BE2C (cell line): ENCODE measurements at regions not wholly inside any gene's neighbourhood (a gene's known extent, or its start where the extent isn't known, plus 50 kb on each side); places are given as distances from the start of the nearest gene placed in this dataset.

ENCODE experiments used
- DNase-seq: peaks from one replicate; pipeline ENCODE4 v3.0.0-alpha.2; 2020
- H3K27me3 ChIP-seq: fragments of 250-450 bp; sonication (Bioruptor Pico); 2 replicates; pipeline ENCODE4 v1.5.1; 2020; ENCODE audit warnings: mild to moderate bottlenecking
- H3K36me3 ChIP-seq: fragments of 250-450 bp; sonication (Bioruptor Pico); 2 replicates; pipeline ENCODE4 v1.5.1; 2020; ENCODE audit warnings: mild to moderate bottlenecking
- H3K4me1 ChIP-seq: fragments of 250-450 bp; sonication (Bioruptor Pico); 2 replicates; pipeline ENCODE4 v1.5.1; 2020
- H3K4me3 ChIP-seq: 2 replicates; pipeline ENCODE4 v1.5.1; 2011; ENCODE audit warnings: low read depth, low read length
- H3K9me3 ChIP-seq: fragments of 250-450 bp; sonication (Bioruptor Pico); 2 replicates; pipeline ENCODE4 v1.5.1; 2020
- TF ChIP-seq, protein P1 (sequence below): IDR thresholded peaks from 2 replicates; pipeline ENCODE4 v1.5.1; 2012; ENCODE audit warnings: mild to moderate bottlenecking, low read depth, low read length

DNA sequence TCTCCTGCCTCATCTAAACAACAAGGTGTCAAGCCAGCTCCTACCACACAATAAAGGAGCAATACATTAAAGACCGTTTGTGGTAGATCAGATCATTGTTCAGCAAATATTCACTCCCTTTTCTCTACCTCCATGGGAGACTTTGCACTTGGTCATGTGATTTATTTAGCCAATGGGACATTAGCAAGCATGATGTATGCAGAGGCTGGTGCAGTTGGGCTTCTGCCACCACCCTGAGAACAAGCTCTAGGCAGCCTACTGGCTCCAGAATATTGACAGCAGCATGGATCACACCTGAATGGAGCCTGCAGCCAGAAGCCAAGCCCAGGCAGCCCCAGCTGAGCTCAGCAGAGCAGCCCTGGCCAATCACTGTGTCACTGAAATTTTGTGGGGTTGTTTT lies 99.4 kb upstream of the UBE2E2 start:
- TF ChIP-seq, protein P1, sequence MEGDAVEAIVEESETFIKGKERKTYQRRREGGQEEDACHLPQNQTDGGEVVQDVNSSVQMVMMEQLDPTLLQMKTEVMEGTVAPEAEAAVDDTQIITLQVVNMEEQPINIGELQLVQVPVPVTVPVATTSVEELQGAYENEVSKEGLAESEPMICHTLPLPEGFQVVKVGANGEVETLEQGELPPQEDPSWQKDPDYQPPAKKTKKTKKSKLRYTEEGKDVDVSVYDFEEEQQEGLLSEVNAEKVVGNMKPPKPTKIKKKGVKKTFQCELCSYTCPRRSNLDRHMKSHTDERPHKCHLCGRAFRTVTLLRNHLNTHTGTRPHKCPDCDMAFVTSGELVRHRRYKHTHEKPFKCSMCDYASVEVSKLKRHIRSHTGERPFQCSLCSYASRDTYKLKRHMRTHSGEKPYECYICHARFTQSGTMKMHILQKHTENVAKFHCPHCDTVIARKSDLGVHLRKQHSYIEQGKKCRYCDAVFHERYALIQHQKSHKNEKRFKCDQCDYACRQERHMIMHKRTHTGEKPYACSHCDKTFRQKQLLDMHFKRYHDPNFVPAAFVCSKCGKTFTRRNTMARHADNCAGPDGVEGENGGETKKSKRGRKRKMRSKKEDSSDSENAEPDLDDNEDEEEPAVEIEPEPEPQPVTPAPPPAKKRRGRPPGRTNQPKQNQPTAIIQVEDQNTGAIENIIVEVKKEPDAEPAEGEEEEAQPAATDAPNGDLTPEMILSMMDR: no peak
- DNase-seq: no peak
- Histone ChIP-seq H3K4me1 (no peaks in the 10 kb centered on the region), H3K4me3 (no peak overlapping the region), H3K9me3 (no peaks in the 10 kb centered on the region), H3K27me3 (no peaks in the 10 kb centered on the region), H3K36me3 (no peaks in the 10 kb centered on the region)

DNA sequence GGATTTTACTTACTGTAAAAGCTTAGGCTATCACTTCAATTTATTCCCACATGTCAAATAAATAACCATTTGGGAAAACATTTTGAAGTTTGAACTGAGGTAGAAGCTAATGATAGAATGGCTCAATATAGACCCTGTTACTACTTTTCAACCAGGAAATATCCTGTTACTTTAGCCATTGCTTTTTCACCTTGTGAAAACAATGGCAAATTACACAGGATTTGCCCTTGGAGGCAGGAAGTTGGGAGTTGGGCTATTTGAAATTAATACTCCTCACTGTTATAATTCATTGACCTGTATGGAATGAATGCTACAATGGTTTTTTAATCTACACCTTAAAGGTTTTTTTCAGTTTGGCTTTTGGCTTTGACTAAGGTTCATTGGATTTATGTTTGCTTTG lies 98.1 kb upstream of the UBE2E2 start:
- DNase-seq: no peak
- Histone ChIP-seq H3K36me3 (no peaks in the 10 kb centered on the region), H3K4me1 (no peaks in the 10 kb centered on the region), H3K9me3 (no peaks in the 10 kb centered on the region), H3K4me3 (no peak overlapping the region), H3K27me3 (no peaks in the 10 kb centered on the region)
- TF ChIP-seq, protein P1: no peak

DNA sequence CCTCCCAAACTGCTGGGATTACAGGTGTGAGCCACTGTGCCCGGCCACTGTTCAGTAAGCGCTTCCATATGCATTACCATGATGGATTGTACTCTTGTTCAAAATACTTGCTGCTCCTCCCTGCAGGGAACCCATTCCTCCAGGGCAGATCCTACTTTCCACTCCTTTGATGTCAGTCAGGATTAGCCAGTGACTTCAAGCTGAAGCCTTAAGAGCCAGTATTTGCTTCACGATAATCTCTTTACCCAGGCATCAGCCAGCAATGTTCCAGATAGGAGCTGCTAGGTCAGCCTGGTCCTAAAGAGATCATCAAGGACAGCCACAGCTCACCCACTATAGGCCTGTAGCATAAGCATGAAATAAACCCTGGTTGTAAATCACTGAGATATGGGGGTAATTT lies 96.5 kb upstream of the UBE2E2 start:
- H3K27me3 ChIP-seq: no peaks in the 10 kb centered on the region
- no peaks in the 10 kb centered on the region for H3K9me3 ChIP-seq
- no peak for DNase-seq
- no peaks in the 10 kb centered on the region for H3K4me1 ChIP-seq
- H3K36me3 ChIP-seq: no peaks in the 10 kb centered on the region
- TF ChIP-seq, protein P1: no peak
- H3K4me3 ChIP-seq: no peak overlapping the region

DNA sequence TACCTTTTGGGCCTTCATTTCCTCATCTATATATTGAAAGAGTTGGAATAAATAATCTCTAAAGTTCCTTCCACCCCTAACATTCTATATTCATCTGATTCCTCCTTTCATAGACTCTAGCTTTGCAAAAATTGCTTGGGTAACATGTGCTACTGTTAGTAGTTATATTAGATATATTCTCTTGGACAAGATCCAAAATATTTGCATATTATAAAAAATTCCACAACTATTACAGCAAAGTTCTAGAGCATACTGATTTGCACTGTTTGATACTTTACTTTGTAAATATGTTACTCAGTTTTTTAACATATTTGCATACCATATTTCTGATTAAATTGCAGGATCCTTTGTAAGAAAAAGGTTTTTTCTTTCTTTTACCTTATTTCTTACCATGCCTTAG lies 95.9 kb upstream of the UBE2E2 start:
- H3K4me3 ChIP-seq: no peak overlapping the region
- no peaks in the 10 kb centered on the region for H3K36me3 ChIP-seq
- no peaks in the 10 kb centered on the region for H3K4me1 ChIP-seq
- TF ChIP-seq, protein P1: no peak
- DNase-seq: no peak
- H3K27me3 ChIP-seq: no peaks in the 10 kb centered on the region
- no peaks in the 10 kb centered on the region for H3K9me3 ChIP-seq

DNA sequence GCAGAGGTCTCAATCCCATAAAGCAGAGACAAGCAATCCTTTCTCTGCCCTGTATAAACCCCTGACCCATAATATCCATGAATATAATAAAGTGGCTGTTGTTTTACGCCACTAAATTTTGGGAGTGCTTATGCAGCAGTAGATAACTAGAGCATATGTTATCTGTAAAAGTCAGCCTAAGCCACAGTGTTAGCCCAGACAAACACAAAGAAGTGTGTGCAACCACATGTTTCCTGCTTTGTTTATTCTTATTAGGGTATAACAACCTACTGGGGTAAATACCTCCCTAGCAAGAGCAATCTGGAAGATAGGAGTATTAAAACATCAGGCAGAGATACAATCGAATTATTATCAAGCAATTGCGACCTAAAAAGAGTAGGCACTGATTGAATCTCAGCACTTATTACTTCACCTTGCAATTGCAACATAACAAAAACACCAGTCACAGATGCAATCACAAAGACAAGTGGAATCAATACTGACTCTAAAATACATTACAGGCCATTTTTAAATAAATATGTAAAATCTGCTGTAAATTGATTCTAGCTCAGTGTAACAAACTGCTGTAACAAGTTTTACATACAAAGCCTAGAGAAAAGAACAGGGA lies 94.6 kb upstream of the UBE2E2 start:
- no peak for DNase-seq
- Histone ChIP-seq H3K4me1 (no peaks in the 10 kb centered on the region), H3K27me3 (no peaks in the 10 kb centered on the region), H3K9me3 (no peaks in the 10 kb centered on the region), H3K36me3 (no peaks in the 10 kb centered on the region), H3K4me3 (no peak overlapping the region)
- TF ChIP-seq, protein P1: no peak

DNA sequence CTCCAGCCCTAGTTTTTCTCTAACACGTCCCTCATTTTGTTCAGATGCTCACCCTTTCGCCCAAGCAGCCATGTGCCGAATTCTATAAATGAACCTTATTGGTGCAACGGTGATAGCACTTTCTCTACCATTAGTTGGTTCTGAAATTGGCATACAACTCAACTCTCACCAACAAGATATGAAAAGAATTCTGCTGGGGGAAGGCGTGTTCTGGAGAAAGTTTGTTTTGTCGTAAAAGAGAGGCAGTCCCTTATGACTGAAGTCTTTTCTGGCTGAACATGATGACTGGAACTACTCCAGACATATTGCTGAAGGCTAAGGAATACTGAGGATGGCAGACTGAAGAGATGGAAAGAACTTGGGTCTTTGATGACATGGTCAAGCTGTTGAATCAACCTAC lies 91.8 kb upstream of the UBE2E2 start:
- H3K27me3 ChIP-seq: no peaks in the 10 kb centered on the region
- TF ChIP-seq, protein P1: no peak

More for the DNA sequence above, 91.8 kb upstream of the UBE2E2 start:
- no peaks in the 10 kb centered on the region for H3K4me1 ChIP-seq
- no peak for DNase-seq
- no peaks in the 10 kb centered on the region for H3K36me3 ChIP-seq
- no peaks in the 10 kb centered on the region for H3K9me3 ChIP-seq
- no peak overlapping the region for H3K4me3 ChIP-seq
